Panc1 (cell line): ENCODE measurements at regions not wholly inside any gene's neighbourhood (a gene's known extent, or its start where the extent isn't known, plus 50 kb on each side); places are given as distances from the start of the nearest gene placed in this dataset.

ENCODE experiments used
- POLR2AphosphoS5 ChIP-seq: IDR thresholded peaks from 2 replicates; pipeline ENCODE4 v1.6.1; 2012; ENCODE audit warnings: mild to moderate bottlenecking, low read depth, low read length, moderate library complexity
- SIN3A ChIP-seq: IDR thresholded peaks from 2 replicates; pipeline ENCODE4 v1.6.1; 2012; ENCODE audit warnings: low read depth, mild to moderate bottlenecking, low read length, moderate library complexity, borderline replicate concordance; ENCODE audit not compliant: insufficient read depth
- TF ChIP-seq, protein P1 (sequence below): fragments of 450-650 bp; IDR thresholded peaks from 2 replicates; pipeline ENCODE4 v1.5.1; 2017; ENCODE audit warnings: mild to moderate bottlenecking

- TF ChIP-seq, protein P1, sequence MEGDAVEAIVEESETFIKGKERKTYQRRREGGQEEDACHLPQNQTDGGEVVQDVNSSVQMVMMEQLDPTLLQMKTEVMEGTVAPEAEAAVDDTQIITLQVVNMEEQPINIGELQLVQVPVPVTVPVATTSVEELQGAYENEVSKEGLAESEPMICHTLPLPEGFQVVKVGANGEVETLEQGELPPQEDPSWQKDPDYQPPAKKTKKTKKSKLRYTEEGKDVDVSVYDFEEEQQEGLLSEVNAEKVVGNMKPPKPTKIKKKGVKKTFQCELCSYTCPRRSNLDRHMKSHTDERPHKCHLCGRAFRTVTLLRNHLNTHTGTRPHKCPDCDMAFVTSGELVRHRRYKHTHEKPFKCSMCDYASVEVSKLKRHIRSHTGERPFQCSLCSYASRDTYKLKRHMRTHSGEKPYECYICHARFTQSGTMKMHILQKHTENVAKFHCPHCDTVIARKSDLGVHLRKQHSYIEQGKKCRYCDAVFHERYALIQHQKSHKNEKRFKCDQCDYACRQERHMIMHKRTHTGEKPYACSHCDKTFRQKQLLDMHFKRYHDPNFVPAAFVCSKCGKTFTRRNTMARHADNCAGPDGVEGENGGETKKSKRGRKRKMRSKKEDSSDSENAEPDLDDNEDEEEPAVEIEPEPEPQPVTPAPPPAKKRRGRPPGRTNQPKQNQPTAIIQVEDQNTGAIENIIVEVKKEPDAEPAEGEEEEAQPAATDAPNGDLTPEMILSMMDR = no peak
- TF ChIP-seq POLR2AphosphoS5 (no peak), SIN3A (no peak)
Observed at GRCh38 chr2:458425-458815, 170.5 kb upstream of the ALKAL2 start.
